DMS 273 (cell line): ENCODE measurements at regions not wholly inside any gene's neighbourhood (a gene's known extent, or its start where the extent isn't known, plus 50 kb on each side); places are given as distances from the start of the nearest gene placed in this dataset.
A peak's percentile ranks its signal among the peaks of the same experiment; 100 is the strongest.
"Not testable (repeated sequence)": the region's sequence is repeated elsewhere in the genome, so short reads cannot be mapped to it uniquely, and the experiment has no call there.

Source experiments
- DNase-seq: peaks from one replicate; lab custom pipeline; 2025; ENCODE audit not compliant: unreplicated experiment; lab: John Stamatoyannopoulos, UW

- DNase-seq = no peak
Measured at GRCh38 chr3:21036888-21037287, 714.1 kb downstream of the ZNF385D start.

GRCh38 chr3:21028412-21028811 lies 722.6 kb downstream of the ZNF385D start:
- DNase-seq = no peak

- no peak for DNase-seq
Measured at GRCh38 chr3:21024563-21024962, 726.4 kb downstream of the ZNF385D start.

GRCh38 chr3:21020681-21021080 lies 730.3 kb downstream of the ZNF385D start:
- DNase-seq = no peak

GRCh38 chr3:21020043-21020442 lies 731.0 kb downstream of the ZNF385D start:
- no peak for DNase-seq

GRCh38 chr3:21017115-21017852 lies 733.7 kb downstream of the ZNF385D start:
- peak; percentile 1 for DNase-seq

- DNase-seq = no peak
Measured at GRCh38 chr3:21013566-21013965, 737.4 kb downstream of the ZNF385D start.

GRCh38 chr3:20999661-21000060 lies 751.3 kb downstream of the ZNF385D start:
- DNase-seq = no peak

GRCh38 chr3:20997183-20997582 lies 753.8 kb downstream of the ZNF385D start:
- DNase-seq = no peak

DNA sequence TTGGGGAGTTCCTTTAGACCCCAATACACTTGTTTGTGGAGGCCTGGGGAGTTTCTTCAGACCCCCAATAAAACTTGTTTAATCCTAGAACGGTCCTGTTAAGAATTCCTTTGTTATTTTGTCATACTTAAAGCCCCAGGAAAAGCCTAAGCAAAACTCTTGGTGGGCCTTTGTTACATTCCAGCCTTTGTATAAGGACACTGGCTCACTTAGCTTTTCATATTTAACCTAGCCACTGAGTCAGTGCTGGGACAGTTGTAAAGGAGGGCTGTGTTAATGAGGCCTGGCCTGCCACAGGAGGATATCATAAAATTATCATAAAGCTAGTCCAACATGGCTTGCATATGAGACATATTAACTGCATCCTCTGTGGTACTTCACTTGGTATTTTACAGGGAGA lies 760.1 kb downstream of the ZNF385D start:
- DNase-seq = no peak

DNA sequence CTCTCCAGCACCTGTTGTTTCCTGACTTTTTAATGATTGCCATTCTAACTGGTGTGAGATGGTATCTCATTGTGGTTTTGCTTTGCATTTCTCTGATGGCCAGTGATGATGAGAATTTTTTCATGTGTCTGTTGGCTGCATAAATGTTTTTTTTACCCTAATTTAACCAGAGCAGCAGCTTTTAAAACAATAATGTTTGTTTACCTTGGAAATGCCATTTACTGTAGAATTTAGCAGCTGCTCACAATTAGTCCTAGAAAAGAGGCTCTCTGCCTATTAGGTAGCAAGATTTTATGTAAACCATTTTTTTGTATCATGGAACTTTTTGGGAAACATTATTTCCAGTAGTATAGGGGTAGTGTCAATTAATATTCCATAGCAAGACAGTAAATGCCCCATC lies 761.4 kb downstream of the ZNF385D start:
- not testable (repeated sequence) for DNase-seq

- DNase-seq = peak; percentile 68
Measured at GRCh38 chr3:20984594-20985205, 766.3 kb downstream of the ZNF385D start.

DNA sequence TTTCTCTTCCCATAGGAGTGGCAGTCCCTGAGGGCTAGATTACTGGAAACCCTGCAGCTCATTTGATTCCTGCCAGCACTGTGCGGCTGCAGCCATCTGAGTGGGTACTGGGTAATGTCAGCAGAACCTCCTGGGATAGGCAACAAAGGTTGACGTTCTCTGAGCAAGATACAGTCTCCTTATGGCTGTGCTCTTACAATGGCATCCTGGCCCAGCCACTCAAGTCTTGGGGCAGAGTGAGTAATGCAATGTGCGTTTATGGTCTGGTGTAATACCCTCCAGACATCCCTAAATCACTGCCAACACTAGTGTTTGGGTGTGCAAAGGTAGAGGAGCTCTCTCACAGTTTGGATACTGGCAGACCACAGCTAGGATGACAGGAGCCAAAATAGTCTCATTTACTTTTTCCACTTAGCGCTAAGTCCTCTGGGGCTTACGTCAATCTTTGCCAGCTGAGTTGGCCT lies 775.8 kb downstream of the ZNF385D start:
- DNase-seq = peak; percentile 3

DNA sequence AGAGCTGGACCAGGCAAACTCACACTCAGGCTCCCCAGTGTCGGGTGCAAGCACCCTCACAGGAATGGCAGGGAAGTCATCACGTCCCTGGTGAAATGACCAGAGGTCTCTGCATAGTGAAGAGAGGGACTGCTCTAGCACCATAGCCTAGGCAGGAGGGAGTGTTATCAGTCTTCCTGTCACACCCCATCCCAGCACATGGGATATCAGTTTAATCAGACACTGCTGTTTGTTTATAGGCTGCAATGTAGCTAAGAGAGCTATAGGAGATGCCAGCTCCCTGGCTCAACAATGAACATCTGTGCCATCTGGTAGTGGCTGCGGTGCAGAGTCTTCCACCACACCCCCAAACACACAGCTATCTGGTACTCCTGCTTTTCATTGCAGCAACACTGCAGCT lies 776.6 kb downstream of the ZNF385D start:
- peak; percentile 75 for DNase-seq

- not testable (repeated sequence) for DNase-seq
Measured at GRCh38 chr3:20970807-20971206, 780.2 kb downstream of the ZNF385D start.

DNA sequence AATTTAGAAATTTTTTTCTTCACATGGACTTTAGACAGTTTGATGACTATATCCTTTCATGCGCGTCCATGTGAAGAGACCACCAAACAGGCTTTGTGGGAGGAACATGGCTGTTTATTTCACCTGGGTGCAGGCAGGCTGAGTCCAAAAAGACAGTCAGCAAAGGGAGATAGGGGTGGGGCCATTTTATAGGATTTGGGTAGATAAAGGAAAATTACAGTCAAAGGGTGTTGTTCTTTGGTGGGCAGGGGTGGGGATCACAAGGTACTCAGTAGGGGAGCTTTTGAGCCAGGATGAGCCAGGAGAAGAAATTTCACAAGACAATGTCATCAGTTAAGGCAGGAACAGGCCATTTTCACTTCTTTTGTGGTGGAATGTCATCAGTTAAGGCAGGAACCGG lies 781.5 kb upstream of the SGO1 start:
- DNase-seq = not testable (repeated sequence)

- no peak for DNase-seq
Measured at GRCh38 chr3:20958161-20958560, 772.2 kb upstream of the SGO1 start.

GRCh38 chr3:20945892-20946291 lies 759.9 kb upstream of the SGO1 start:
- no peak for DNase-seq

GRCh38 chr3:20935791-20936190 lies 749.8 kb upstream of the SGO1 start:
- no peak for DNase-seq

DNA sequence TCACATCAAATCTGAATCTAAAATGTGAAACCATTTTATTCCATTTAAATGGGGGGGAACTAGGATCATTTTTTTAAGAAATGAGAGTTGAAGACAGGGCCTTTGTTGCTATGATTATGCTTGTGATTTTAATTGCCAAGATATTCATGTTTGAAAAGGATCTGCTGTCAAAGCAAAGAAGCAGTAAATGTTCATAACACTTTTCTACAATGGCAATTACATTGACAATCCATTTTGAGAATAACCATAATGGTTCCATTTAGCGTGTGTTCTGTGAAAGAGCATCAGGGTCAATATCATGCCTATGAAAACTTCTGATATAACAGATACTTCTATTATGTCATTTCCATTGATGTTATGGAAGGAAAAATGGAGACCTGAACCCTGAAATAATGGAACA lies 745.8 kb upstream of the SGO1 start:
- DNase-seq = no peak

DNA sequence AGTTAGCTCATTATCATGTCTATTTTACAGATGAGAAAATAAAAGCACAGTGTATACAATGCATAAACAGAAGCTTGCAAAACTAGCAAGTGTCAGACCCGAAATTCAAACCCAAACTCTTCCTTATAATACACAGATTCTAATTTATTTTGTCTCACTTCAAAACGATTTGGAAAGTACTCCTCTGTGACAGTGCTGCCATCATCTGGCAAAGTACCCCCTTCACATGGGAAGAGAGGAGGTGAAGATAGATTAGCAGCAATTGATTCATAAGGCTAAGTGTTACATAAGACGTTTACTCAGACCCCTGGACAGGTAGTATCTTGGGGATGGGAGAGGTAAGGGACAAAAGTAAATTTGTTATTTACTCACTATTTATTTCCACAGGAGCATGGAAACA lies 744.0 kb upstream of the SGO1 start:
- DNase-seq = peak; percentile 28

- DNase-seq = no peak
Measured at GRCh38 chr3:20924646-20925385, 738.8 kb upstream of the SGO1 start.
